Vagina (tissue), 2 donors: ENCODE measurements at regions not wholly inside any gene's neighbourhood (a gene's known extent, or its start where the extent isn't known, plus 50 kb on each side); places are given as distances from the start of the nearest gene placed in this dataset.

ENCODE experiments used
- CTCF ChIP-seq, 3 experiments: fragments of 450-650 bp in 2 of 3; fragments of 200-600 bp in 1 of 3; sonication (generic) in 1 of 3; IDR thresholded peaks; one replicate each; pipeline ENCODE4 v1.5.1; 2017 to 2019; ENCODE audit warnings: antibody characterized with exemption in 3 of 3, mild to moderate bottlenecking in 2 of 3, moderate library complexity in 2 of 3
- POLR2A ChIP-seq, 2 donors: fragments of 450-650 bp; IDR thresholded peaks; one replicate each; pipeline ENCODE4 v1.6.1; 2017; ENCODE audit warnings: antibody characterized with exemption in 2 of 2, mild to moderate bottlenecking in 2 of 2, moderate library complexity in 2 of 2

GRCh38 chr7:80393786-80394185, 118.1 kb downstream of the GNAT3 start:
- TF ChIP-seq POLR2A (IDR thresholded peaks at IDR 0.05) (no peak), CTCF (IDR thresholded peaks at IDR 0.05) (no peak)
